ENCODE measurements at regions not wholly inside any gene's neighbourhood (a gene's known extent, or its start where the extent isn't known, plus 50 kb on each side); places are given as distances from the start of the nearest gene placed in this dataset.
"Not testable (repeated sequence)": the region's sequence is repeated elsewhere in the genome, so short reads cannot be mapped to it uniquely, and the experiment has no call there.

GRCh38 chr2:107745100-107745499 lies 81.6 kb upstream of the RGPD4 start:
- TF ChIP-seq POLR2AphosphoS5 (IDR thresholded peaks at IDR 0.05; ENCODE audit: low read depth) (no peak), SPI1 (IDR thresholded peaks at IDR 0.05; ENCODE audit: borderline replicate concordance, low read depth) (no peak), CTCF (IDR thresholded peaks at IDR 0.05; ENCODE audit: insufficient read depth, low read length) (no peak), REST (IDR thresholded peaks at IDR 0.05; ENCODE audit: insufficient replicate concordance, low read depth) (no peak), GABPA (IDR thresholded peaks at IDR 0.05; ENCODE audit: low read depth) (no peak)
- Histone ChIP-seq H3K27me3 (ENCODE audit: insufficient read depth, poor library complexity, severe bottlenecking) (no peaks in the 10 kb centered on the region), H3K4me3 (replicated peaks; ENCODE audit: insufficient read depth, low read length) (no peak overlapping the region), H3K27ac (replicated peaks) (no peak overlapping the region)
- DNase-seq (ENCODE audit: low read depth in 1 of 2, low spot score in 1 of 2) = no peak

GRCh38 chr2:107746552-107747198 lies 80.0 kb upstream of the RGPD4 start:
- not testable (repeated sequence) for DNase-seq (ENCODE audit: low read depth in 1 of 2, low spot score in 1 of 2); H3K27me3 ChIP-seq (ENCODE audit: insufficient read depth, poor library complexity, severe bottlenecking); H3K4me3 ChIP-seq (replicated peaks; ENCODE audit: insufficient read depth, low read length); H3K27ac ChIP-seq (replicated peaks)

GRCh38 chr2:107747199-107747963 lies 79.3 kb upstream of the RGPD4 start:
- DNase-seq (ENCODE audit: low read depth in 1 of 2, low spot score in 1 of 2); H3K4me3 ChIP-seq (replicated peaks; ENCODE audit: insufficient read depth, low read length); H3K27me3 ChIP-seq (ENCODE audit: insufficient read depth, poor library complexity, severe bottlenecking); H3K27ac ChIP-seq (replicated peaks): not testable (repeated sequence)

- Histone ChIP-seq H3K27ac (replicated peaks) (no peak overlapping the region), H3K27me3 (ENCODE audit: insufficient read depth, poor library complexity, severe bottlenecking) (no peaks in the 10 kb centered on the region), H3K4me3 (replicated peaks; ENCODE audit: insufficient read depth, low read length) (no peak overlapping the region)
- no peak for DNase-seq (ENCODE audit: low read depth in 1 of 2, low spot score in 1 of 2)
- no peak for TF ChIP-seq CTCF (IDR thresholded peaks at IDR 0.05; ENCODE audit: insufficient read depth, low read length)
Observed at GRCh38 chr2:107747964-107748583, 78.6 kb upstream of the RGPD4 start.

GRCh38 chr2:107751936-107752335 lies 74.8 kb upstream of the RGPD4 start:
- TF ChIP-seq GABPA (IDR thresholded peaks at IDR 0.05; ENCODE audit: low read depth) (no peak), SPI1 (IDR thresholded peaks at IDR 0.05; ENCODE audit: borderline replicate concordance, low read depth) (no peak), POLR2AphosphoS5 (IDR thresholded peaks at IDR 0.05; ENCODE audit: low read depth) (no peak), CTCF (IDR thresholded peaks at IDR 0.05; ENCODE audit: insufficient read depth, low read length) (no peak), REST (IDR thresholded peaks at IDR 0.05; ENCODE audit: insufficient replicate concordance, low read depth) (no peak)
- Histone ChIP-seq H3K27ac (replicated peaks) (no peak overlapping the region), H3K27me3 (ENCODE audit: insufficient read depth, poor library complexity, severe bottlenecking) (no peaks in the 10 kb centered on the region), H3K4me3 (replicated peaks; ENCODE audit: insufficient read depth, low read length) (no peak overlapping the region)
- DNase-seq (ENCODE audit: low read depth in 1 of 2, low spot score in 1 of 2) = no peak

GRCh38 chr2:107753806-107754205 lies 72.9 kb upstream of the RGPD4 start:
- H3K4me3 ChIP-seq (replicated peaks; ENCODE audit: insufficient read depth, low read length); H3K27me3 ChIP-seq (ENCODE audit: insufficient read depth, poor library complexity, severe bottlenecking); DNase-seq (ENCODE audit: low read depth in 1 of 2, low spot score in 1 of 2); H3K27ac ChIP-seq (replicated peaks): not testable (repeated sequence)

Measured in HL-60 (cell line).